ENCODE measurements at regions not wholly inside any gene's neighbourhood (a gene's known extent, or its start where the extent isn't known, plus 50 kb on each side); places are given as distances from the start of the nearest gene placed in this dataset.
A peak's percentile ranks its signal among the peaks of the same experiment; 100 is the strongest.
"Not testable (repeated sequence)": the region's sequence is repeated elsewhere in the genome, so short reads cannot be mapped to it uniquely, and the experiment has no call there.

DNA sequence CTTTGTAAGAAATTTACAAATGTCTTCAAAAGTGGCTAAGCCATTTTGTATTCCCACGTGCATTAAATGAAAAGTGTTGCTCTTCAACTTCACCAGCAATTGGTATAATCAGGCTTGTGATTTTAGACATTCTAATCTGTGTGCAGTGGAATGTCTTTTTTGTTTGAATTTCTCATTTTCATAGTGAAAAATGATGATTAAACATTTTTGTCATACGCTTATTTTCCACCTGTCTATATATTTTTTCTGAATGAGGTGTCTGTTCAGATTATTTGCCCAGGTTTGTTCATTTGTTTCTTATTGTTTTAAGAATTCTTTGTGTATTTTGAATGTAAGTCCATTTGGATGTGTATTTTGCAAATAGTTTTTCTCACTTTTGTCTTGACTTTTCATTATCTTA lies 558.1 kb downstream of the TENT5A start:
- H3K27ac ChIP-seq, result no peak overlapping the region
- no peak overlapping the region for H3K4me3 ChIP-seq

DNA sequence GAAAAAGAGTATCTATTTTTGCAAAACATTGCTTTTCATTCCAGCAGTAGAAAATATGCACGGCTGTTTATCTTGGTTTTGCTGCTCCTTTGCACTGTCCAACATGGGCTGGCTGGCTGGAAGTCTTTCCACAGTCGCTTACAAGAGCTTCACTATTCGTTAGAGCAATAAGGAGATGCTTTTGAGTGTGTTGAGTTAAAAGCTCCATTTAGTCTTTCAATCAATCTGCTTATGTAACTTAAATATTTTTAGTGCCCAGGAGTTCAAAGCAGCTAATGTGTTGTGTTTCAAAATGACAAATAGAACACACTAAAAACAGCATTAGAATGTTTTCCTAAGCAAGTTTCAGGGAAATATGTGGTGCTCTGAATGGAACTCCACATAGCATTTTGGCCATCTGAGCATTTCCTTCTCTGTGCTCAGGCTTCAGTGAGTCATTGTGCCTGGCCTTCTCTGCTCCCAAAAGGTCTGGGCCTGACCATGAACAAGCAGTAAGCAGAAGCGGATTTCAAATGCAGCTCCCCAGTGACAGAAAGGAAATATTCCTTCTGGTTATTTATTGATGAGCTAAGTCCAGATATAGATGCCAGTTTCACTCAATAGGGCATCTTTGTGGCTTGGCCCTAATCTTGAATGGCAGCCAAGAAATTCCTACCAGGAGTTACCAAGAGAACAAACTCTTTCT lies 580.3 kb downstream of the TENT5A start:
- Histone ChIP-seq H3K27ac (peak overlapping the region in 3 of 21 experiments; percentile 21 to 52 (median 32)), H3K4me3 (no peak overlapping the region)

DNA sequence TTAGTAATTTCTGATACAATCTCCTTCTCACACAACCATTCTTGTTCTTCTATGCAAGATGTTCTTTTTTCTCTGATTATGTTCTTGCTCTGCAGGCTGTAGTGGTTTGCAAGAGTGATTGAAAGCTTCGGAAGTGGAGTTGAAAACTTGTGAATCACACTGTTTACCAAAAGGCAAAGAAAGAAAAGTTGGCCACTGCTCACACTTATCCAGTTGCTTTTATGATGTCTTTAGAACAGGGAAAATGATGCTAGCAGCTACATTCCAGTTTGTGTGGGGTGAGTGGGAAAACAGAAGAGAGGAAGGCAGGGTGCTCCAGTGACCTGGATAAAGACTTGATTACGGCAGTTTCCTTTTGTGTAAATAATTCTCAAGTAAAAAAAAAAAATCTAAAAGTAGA lies 583.3 kb downstream of the TENT5A start:
- H3K4me3 ChIP-seq, result no peak overlapping the region
- H3K27ac ChIP-seq, result no peak overlapping the region

DNA sequence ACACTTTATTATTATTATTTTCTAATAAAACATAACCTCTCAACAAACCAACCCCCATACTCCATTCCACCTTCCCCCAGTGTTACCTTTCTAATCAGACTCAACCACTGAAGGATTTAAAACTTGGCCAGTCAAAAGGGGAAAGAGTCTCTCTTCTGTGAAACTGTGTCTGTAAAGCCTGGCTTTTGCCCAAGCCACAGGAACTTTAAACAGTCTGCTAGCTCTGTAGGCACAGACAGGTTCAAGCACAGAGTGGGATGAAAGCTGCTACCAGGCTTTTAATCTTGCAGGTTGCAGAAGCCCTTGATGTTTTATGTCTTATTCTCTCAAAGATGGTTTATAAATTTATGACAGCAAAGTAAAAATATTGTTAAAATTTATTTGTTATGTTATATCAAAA lies 585.7 kb downstream of the TENT5A start:
- no peak overlapping the region for H3K4me3 ChIP-seq
- no peak overlapping the region for H3K27ac ChIP-seq

DNA sequence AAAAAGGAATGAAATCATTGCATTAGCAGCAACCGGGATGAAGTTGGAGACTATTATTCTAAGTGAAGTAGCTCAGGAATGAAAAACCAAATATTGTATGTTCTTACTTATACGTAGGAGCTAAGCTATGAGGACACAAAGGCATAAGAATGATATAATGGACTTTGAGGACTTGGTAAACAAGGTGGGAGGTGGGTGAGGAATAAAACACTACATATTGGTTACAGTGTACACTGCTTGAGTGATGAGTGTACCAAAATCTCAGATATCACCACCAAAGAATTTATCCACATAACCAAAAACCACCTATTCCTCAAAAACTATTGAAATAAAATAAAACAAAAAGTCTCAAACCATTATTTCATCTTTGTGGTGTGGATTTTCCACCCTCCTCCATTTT lies 593.5 kb downstream of the TENT5A start:
- Histone ChIP-seq H3K27ac (no peak overlapping the region), H3K4me3 (no peak overlapping the region)

DNA sequence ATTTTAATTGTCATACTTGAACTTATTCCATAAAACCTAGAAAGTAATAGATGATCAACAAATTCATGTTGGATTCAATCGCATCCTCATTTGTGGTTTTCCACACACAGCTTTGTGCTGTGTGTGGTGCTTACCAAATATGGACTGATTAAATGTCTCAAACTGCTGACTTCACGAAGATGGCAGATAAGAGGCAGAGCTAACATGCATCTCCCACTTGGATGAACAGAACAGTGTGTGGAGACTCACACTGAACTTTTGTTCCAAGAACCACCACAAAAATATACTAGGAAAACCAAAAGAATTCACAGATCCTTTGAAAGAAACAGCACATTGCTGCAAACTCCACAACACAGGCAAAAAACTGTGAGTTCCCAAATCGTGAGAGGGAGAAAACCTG lies 603.7 kb downstream of the TENT5A start:
- Histone ChIP-seq H3K4me3 (no peak overlapping the region), H3K27ac (no peak overlapping the region)

DNA sequence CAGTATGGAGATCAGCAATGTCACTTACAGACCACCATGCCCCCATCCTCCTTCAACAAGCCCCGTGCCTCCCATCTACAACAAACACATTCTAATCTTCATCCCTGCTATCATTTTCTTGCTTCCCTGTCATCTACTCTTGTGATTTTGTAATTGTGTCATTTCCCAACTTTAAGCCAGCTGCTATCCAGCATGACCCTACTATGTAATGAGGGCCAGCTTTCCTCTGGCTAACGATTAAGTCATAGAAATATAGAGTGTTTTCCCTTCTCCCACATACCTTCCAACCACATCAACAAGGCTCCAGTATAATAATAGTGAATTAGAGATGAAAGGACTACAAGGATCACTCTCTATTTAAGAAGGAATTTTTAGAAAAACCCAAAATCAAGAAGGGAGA lies 607.0 kb downstream of the TENT5A start:
- Histone ChIP-seq H3K4me3 (no peak overlapping the region), H3K27ac (no peak overlapping the region)

DNA sequence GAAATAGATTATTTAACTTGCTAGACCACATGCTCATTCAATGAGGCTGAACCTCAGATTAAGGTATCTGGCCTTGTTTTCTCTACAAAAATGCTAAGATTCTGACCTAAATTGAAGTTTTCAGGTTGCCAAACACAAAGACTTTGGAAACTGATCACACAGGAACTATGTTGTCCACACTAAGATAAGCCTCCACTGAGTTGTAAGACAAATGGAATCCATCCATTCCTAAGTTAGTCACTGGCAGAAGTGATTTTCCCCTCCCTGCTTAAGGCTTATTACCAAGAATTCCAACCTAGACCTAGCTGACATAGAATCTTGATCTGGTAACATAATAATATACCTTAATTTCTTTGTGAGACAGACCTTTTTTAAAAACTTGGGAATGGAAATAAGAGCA lies 608.1 kb downstream of the TENT5A start:
- H3K27ac ChIP-seq, result no peak overlapping the region
- no peak overlapping the region for H3K4me3 ChIP-seq

DNA sequence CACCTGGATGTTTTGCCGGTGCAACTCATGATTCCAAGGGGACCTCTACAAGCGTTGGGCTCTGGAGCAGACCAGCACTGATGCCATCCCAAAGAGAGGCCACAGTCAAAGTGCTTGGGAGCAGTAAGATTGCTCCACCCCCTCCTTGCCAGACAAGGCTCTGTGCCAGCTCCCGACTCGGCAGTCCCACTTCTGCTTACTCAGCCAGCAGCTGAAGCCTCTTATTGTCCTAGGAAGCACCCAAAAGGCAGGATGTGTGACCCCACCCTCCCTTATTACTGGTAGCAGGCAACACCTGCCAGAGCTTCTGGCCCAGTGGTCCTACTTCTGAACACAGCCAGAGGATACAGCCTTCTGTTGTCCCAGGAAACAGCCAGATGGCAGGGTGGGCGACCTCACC lies 614.2 kb downstream of the TENT5A start:
- Histone ChIP-seq H3K27ac (no peak overlapping the region), H3K4me3 (no peak overlapping the region)

DNA sequence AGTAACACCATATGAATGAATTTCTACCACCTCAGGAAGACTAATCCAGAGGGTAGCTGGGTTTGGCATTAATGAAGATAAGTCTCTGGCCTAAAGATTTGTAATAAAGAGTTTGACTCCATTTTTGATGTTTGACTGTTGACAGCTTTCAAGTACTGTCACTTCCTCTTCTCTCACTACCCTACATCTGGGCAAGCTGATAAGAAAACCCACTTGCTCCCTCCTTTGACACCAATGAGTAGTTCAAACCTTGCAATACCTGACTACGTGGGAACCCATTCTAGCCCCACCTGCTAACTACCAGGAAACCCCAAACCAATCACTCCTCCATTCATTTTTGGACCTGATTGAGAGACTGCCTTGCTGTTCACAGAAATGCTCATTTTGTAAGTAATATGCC lies 621.5 kb downstream of the TENT5A start:
- no peak overlapping the region for H3K27ac ChIP-seq
- no peak overlapping the region for H3K4me3 ChIP-seq

DNA sequence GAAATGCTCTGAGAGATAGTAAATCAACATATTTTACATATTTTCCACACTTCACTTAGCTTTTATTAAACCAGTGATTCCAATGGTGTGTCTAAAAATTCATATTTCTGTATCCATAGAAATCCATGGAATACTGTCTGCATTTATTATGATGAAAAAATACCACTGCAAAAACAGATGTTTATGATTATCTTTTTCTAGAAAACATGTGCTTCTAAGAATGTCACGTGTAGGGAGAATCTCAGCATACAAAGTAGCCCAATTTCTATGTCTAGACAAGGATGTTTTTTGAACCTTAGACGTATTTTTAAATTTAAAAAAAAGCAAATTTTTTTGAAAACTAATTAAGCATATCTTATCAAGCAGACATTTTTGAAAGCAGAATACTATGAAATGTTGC lies 622.4 kb downstream of the TENT5A start:
- Histone ChIP-seq H3K4me3 (no peak overlapping the region), H3K27ac (no peak overlapping the region)

DNA sequence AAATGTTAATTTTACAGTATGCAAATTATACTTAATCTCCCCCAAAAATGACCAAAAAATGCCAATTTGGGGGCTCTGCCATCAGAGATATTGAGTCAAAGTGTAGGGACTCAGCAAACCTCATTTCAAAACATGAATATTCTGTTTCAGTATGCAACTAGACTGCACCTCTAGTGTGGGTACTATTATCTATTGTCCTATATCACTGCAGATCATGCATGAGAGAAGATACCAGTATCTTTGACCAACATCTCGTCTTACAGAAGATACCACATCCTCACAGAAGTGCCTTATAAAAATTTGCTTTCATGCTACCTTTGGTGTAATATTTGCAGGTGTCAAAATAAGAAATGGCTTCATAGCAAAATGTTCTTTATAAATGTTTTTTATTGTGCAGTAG lies 623.8 kb downstream of the TENT5A start:
- Histone ChIP-seq H3K27ac (no peak overlapping the region), H3K4me3 (no peak overlapping the region)

DNA sequence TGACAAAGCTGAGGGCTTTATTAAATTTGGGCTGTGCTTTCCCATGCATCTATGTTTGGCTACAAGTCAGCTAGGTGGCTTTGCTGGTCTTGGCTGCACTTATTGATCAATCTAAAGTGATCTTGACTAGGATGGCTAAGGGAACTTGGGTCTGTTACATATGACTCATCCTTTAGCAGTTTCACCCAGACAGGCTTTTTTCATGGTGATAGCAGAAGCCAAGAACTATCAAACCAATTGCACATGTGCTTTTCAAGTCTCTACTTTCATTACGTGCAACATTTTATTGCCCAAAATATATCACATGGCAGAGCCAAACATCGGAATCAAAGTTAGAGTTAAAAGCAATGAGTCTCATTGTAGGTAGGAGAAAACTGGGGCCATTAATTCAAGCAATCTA lies 626.3 kb downstream of the TENT5A start:
- Histone ChIP-seq H3K27ac (no peak overlapping the region), H3K4me3 (no peak overlapping the region)

DNA sequence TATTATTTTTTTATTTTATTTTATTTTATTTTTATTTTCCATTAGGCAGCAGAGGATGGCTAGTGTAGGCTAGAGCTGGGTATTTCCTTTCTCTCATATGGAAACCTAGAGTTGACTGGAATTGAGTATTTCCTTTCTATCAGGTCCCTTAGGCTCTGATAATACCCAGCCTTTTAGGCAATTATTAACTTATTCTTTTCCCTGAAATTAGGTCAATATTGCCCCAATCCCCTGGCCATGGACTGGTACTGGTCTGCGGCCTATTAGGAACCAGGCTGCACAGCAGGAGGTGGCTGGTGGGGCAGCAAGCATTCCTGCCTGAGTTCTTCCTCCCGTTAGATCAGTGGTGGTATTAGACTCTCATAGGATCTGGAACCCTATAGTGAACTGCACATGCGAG lies 632.2 kb downstream of the TENT5A start:
- H3K27ac ChIP-seq, result no peak overlapping the region
- no peak overlapping the region for H3K4me3 ChIP-seq

DNA sequence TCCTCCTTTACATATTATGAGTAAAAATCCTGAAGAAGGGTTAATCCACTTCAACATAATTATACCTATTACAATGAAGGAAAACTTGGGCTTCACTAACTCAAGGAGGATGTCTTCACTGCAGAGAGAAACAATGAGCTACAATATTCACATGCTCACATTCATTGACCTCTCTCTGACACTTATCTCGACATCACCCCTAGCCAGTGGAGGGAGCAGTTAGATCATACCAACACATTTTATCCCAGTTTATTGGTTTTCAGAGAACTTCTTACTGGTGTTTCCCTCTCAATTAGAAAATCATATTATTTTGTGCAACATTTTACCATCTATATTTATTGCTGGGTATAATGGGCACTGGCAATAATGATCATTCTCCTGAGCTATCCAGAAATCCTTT lies 646.5 kb downstream of the TENT5A start:
- Histone ChIP-seq H3K4me3 (no peak overlapping the region), H3K27ac (no peak overlapping the region)

DNA sequence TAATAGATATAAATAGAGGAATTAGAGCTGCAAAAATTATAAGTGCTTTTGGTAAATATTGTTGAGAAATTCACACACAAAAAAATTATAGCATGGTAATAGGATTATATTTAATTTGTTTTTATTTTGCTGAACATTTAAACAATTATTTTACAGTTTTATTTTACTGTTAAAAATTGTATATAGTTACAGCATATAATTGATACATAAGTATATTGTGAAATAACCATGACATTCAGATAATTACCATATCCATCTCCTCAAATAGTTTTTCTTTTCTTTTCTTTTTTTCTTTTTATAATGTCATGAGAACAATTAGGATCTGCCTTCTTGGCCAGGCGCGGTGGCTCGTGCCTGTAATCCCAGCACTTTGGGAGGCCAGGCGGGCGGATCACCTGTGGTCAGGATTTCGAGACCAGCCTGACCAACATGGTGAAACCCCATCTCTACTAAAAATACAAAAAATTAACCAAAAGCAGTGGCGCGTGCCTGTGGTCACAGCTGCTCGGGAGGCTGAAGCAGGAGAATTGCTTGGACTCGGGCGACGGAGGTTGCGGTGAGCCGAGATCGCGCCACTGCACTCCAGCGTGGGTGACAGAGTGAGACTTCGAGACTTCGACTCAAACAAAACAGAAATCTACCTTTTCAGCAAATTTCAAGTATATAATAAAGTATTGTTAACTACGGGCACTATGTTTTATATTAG lies 654.2 kb downstream of the TENT5A start:
- H3K4me3 ChIP-seq, result no peak overlapping the region
- no peak overlapping the region for H3K27ac ChIP-seq

DNA sequence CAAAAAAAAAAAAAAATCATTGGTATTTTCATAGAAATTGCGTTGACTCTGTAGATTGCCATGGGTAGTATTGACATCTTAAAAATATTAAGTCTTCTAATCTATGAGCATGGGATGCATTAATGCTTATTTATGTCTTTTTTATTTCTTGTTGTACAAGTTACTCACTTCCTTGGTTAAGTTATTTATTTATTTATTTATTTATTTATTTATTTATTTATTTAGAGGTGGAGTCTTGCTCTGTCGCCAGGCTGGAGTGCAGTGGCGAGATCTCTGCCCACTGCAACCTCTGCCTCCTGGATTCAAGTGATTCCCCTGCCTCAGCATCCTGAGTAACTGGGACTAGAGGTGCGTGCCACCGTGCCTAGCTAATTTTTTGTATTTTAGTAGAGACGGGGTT lies 656.0 kb downstream of the TENT5A start:
- not testable (repeated sequence) for H3K27ac ChIP-seq, H3K4me3 ChIP-seq

DNA sequence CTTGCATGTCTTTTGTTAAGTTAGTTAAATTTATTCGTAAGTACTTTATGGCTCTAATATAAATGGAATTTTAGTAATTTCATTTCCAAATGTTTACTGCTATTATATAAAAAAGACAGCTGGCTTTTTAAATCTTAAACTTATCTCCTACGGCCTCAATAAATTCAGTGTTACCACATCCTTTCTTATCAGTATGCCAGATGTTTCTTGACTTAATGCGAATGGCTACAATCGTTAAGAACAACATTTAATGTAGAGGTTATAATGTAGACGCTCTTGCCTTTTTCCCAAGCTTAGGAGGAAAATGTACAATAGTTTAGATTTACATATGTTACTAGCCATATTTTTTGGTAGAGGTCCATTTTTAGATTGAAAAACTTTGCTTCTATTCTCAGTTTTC lies 659.4 kb downstream of the TENT5A start:
- Histone ChIP-seq H3K4me3 (no peak overlapping the region), H3K27ac (no peak overlapping the region)

DNA sequence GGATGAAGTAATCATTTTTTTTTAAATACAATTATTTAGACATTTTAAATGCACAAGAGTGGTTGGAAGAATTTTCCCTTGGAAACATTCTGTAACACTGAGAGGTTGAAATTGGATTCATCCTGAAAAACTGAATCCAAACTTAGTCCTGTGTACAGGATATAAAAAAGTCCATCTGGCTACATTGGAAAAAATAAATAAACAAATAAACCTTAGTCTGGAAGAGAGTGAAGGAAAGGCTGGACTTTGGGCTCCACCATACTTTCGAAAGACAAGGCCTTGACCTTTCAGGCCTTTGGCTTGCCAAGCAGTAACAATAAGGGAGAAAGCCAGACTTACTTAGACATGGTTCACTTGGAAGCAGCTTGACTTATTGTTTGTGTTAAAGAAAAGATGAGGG lies 664.3 kb downstream of the TENT5A start:
- Histone ChIP-seq H3K4me3 (no peak overlapping the region), H3K27ac (no peak overlapping the region)

DNA sequence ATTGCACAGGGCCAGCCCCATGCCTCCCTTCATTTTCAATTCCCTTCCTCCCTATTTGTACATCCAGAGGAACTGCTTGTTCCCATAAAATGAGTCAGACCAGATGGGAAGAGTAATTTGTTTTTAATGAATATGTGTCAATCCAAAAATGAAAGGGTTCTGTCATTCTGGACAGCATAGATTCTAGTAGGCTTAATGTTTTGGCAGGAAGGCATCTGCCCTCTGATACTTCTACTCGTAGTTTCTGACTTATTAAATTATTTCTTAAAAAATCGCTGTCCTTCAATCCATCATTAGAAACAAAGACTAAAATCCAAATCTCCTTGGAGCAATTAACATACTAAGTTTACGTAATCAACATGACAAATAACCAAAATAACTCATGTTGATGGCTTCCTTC lies 665.5 kb downstream of the TENT5A start:
- H3K4me3 ChIP-seq, result no peak overlapping the region
- no peak overlapping the region for H3K27ac ChIP-seq

DNA sequence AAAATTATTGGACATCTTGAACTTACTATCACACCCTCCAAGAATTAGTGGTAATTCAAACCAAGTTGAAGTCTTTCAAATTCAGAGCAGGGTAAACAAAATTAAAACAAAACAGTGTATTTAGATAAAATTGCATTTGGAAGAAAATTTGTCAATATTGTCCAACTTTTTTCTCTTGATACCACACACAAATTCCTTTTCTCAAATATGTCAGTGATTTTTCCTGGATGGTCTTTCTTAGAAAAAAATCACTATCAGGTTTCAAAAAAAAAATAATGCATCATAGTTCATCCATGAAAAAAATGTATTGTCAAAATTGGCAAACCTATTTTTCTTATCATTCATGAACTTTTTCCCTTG lies 667.1 kb downstream of the TENT5A start:
- no peak overlapping the region for H3K4me3 ChIP-seq
- no peak overlapping the region for H3K27ac ChIP-seq

Data from skin epidermis (tissue), 12 donors.